Neural progenitor cell (in vitro differentiated cells): ENCODE measurements at regions not wholly inside any gene's neighbourhood (a gene's known extent, or its start where the extent isn't known, plus 50 kb on each side); places are given as distances from the start of the nearest gene placed in this dataset.

Experiments
- EZH2 ChIP-seq: fragments of 200-600 bp; sonication (generic); IDR thresholded peaks from 2 replicates; pipeline ENCODE4 v1.6.1; 2017; ENCODE audit warnings: antibody characterized with exemption, mild to moderate bottlenecking, moderate library complexity
- EZH2phosphoT487 ChIP-seq: fragments of 200-600 bp; sonication (generic); IDR thresholded peaks from 2 replicates; pipeline ENCODE4 v1.6.1; 2017; ENCODE audit warnings: antibody characterized with exemption

GRCh38 chr21:23579573-23579972 is 2027.7 kb downstream of the MRPL39 start:
- TF ChIP-seq EZH2: no peak
- no peak for TF ChIP-seq EZH2phosphoT487
